Tibial nerve (tissue), 3 donors: ENCODE measurements at regions not wholly inside any gene's neighbourhood (a gene's known extent, or its start where the extent isn't known, plus 50 kb on each side); places are given as distances from the start of the nearest gene placed in this dataset.

Experiments
- POLR2A ChIP-seq, 2 donors: fragments of 450-650 bp; IDR thresholded peaks; one replicate each; pipeline ENCODE4 v1.6.1; 2017; ENCODE audit warnings: antibody characterized with exemption in 2 of 2, mild to moderate bottlenecking in 2 of 2, moderate library complexity in 2 of 2
- TF ChIP-seq, protein P1 (sequence below), 5 experiments: fragments of 200-600 bp in 3 of 5; fragments of 450-650 bp in 2 of 5; sonication (generic) in 3 of 5; IDR thresholded peaks; one replicate each; pipeline ENCODE4 v1.5.1; 2016 to 2019; ENCODE audit warnings: antibody characterized with exemption in 5 of 5, mild to moderate bottlenecking in 3 of 5, moderate library complexity in 2 of 5

DNA sequence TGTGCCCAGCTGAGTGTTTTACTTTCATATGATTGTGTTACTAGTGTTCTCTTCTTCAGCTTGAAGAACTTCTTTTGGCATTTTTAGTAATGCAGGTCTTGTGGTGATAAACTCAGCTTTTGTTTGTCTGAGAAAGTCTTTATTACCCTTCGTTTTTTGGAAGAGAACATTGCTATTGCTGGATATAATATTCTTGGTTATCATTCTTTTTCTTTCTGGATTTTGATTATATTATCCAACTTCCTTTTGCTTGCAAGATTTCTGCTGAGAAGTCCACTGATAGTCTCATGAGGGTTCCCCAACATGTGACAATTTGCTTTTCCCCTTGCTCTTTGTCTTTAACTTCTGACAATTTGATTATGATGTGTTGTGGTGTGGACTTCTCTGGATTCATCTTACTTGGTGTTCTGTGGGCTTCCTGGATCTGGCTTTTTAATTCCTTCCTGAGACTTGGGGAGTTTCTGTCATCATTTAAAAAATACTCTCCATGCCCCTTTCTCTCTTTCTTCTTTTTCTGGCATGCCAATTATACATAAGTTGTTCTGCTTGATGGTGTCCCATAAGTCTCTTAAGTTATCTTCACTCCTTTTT, 416.8 kb downstream of the CCDC91 start:
- TF ChIP-seq POLR2A (IDR thresholded peaks at IDR 0.05): no peak
- TF ChIP-seq, protein P1, sequence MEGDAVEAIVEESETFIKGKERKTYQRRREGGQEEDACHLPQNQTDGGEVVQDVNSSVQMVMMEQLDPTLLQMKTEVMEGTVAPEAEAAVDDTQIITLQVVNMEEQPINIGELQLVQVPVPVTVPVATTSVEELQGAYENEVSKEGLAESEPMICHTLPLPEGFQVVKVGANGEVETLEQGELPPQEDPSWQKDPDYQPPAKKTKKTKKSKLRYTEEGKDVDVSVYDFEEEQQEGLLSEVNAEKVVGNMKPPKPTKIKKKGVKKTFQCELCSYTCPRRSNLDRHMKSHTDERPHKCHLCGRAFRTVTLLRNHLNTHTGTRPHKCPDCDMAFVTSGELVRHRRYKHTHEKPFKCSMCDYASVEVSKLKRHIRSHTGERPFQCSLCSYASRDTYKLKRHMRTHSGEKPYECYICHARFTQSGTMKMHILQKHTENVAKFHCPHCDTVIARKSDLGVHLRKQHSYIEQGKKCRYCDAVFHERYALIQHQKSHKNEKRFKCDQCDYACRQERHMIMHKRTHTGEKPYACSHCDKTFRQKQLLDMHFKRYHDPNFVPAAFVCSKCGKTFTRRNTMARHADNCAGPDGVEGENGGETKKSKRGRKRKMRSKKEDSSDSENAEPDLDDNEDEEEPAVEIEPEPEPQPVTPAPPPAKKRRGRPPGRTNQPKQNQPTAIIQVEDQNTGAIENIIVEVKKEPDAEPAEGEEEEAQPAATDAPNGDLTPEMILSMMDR (IDR thresholded peaks at IDR 0.05): no peak
